ENCODE measurements at regions not wholly inside any gene's neighbourhood (a gene's known extent, or its start where the extent isn't known, plus 50 kb on each side); places are given as distances from the start of the nearest gene placed in this dataset.

DNA sequence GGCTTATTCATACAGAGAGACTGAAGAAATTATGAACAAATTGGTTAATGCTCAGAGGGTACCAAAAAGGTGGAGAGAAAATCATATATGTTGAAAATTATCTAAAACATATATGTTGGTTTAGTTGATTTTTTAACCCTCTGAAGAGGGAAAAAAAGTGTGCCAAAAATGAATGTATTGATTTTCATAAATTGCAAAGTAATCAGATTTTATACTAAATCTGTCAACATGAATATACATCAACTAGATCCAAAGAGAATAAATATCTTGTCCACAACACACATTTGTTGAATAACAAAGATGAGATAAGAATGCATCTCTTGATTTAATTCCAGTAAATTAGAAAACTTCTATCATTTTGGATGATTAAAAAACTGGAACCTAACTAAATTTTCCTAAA is 125.3 kb upstream of the TACR3 start:
- DNase-seq (ENCODE audit: extremely low read depth in 1 of 4, low spot score in 3 of 4) (no peak), ATAC-seq (no peak), FAIRE-seq (no peak)
- Histone ChIP-seq H3K4me1 (replicated peaks in 1 of 2; ENCODE audit: control insufficient read depth in 2 of 2, insufficient read depth in 2 of 2, low read length in 2 of 2) (no peaks in the 10 kb centered on the region), H2AFZ (ENCODE audit: low read depth, low read length) (no peak overlapping the region), H3K4me2 (ENCODE audit: insufficient read depth, low read length) (no peak overlapping the region), H3K9ac (ENCODE audit: insufficient read depth in 1 of 2, low read depth in 2 of 2, low read length in 2 of 2) (no peak overlapping the region), H3K27me3 (ENCODE audit: control insufficient read depth in 2 of 2, insufficient read depth in 2 of 2, low read length in 2 of 2) (no peaks in the 10 kb centered on the region), H3K9me3 (replicated peaks; ENCODE audit: control insufficient read depth, insufficient read depth, low read depth, low read length) (no peaks in the 10 kb centered on the region), H3K27ac (ENCODE audit: extremely low read depth, low read depth, low read length) (no peak overlapping the region), H3K36me3 (ENCODE audit: control insufficient read depth, insufficient read depth, low read length) (no peaks in the 10 kb centered on the region), H3K9me1 (ENCODE audit: control insufficient read depth, insufficient read depth, low read length) (no peaks in the 10 kb centered on the region), H4K20me1 (replicated peaks; ENCODE audit: control insufficient read depth, insufficient read depth, low read length) (no peaks in the 10 kb centered on the region), H3K4me3 (no peak overlapping the region), H3K79me2 (ENCODE audit: control insufficient read depth, insufficient read depth, low read length) (no peaks in the 10 kb centered on the region)
- POLR2A ChIA-PET, result no interaction called here
- TF ChIP-seq ZNF316 (IDR thresholded peaks at IDR 0.05), result peak; percentile 80
- TF ChIP-seq C11orf30 (IDR thresholded peaks at IDR 0.05; ENCODE audit: low read depth), result peak; percentile 46; the same call in 1 of the 2 replicates
- no peak for TF ChIP-seq RBM17 (IDR thresholded peaks at IDR 0.05; ENCODE audit: borderline replicate concordance, low read depth, low read length)
- TF ChIP-seq MAFG (tag; conservative IDR thresholded peaks at IDR 0.05), result peak; percentile 35; the same call in 1 of the 2 replicates
- peak; percentile 26; the same call in 1 of the 2 replicates for TF ChIP-seq MAFF (IDR thresholded peaks at IDR 0.05; ENCODE audit: low read length)
- CTCF ChIA-PET (ENCODE audit: low intra/inter-chr PET ratio), result no interaction called here
- intact Hi-C loops (cut with micrococcal nuclease) (no loop called here), in situ Hi-C loops (cut with MboI) (no loop called here)
- BruUV-seq (replicated peaks), result no TSS peak

DNA sequence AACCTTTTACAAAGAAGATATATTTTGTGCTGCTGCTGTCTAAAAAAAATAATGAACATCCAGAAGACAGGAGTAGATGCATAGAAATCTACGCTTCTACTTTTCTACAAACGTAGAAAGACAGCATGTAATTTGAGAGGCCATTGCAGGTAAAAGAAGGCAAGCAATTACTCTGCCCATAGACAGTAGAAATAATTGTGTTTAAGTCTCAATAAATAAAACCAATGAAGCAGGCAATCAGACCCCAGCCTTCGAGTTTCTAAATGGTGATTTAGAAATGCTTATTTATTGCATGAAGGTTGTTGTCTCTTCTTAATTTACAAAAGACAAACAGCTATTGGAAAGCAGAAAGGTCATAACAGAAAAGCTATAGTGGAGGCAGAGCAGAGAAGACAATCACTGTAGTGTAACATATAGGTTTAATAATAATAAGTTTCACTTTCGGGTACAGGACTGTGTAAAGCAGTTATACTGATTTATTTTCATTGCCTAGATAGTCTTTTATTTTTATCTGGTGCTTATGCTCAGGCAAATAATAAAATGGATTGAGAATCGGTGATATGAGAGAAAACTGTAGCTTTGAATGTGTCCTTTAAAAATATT is 123.0 kb upstream of the TACR3 start:
- Histone ChIP-seq H3K79me2 (ENCODE audit: control insufficient read depth, insufficient read depth, low read length) (no peaks in the 10 kb centered on the region), H3K36me3 (ENCODE audit: control insufficient read depth, insufficient read depth, low read length) (no peaks in the 10 kb centered on the region), H2AFZ (ENCODE audit: low read depth, low read length) (no peak overlapping the region), H3K4me2 (ENCODE audit: insufficient read depth, low read length) (no peak overlapping the region), H3K4me1 (replicated peaks in 1 of 2; ENCODE audit: control insufficient read depth in 2 of 2, insufficient read depth in 2 of 2, low read length in 2 of 2) (no peaks in the 10 kb centered on the region), H3K9me1 (ENCODE audit: control insufficient read depth, insufficient read depth, low read length) (no peaks in the 10 kb centered on the region), H3K4me3 (no peak overlapping the region), H3K9ac (ENCODE audit: insufficient read depth in 1 of 2, low read depth in 2 of 2, low read length in 2 of 2) (no peak overlapping the region), H3K9me3 (replicated peaks; ENCODE audit: control insufficient read depth, insufficient read depth, low read depth, low read length) (no peaks in the 10 kb centered on the region), H3K27ac (ENCODE audit: extremely low read depth, low read depth, low read length) (no peak overlapping the region), H3K27me3 (ENCODE audit: control insufficient read depth in 2 of 2, insufficient read depth in 2 of 2, low read length in 2 of 2) (no peaks in the 10 kb centered on the region), H4K20me1 (replicated peaks; ENCODE audit: control insufficient read depth, insufficient read depth, low read length) (no peaks in the 10 kb centered on the region)
- intact Hi-C loops (cut with micrococcal nuclease), result no loop called here
- ChIA-PET CTCF (ENCODE audit: low intra/inter-chr PET ratio) (no interaction called here), POLR2A (no interaction called here)
- BruUV-seq (replicated peaks), result no TSS peak
- no peak for DNase-seq (ENCODE audit: extremely low read depth in 1 of 4, low spot score in 3 of 4)
- 1% methylated on average over 5 of the region's 5 CpGs for WGBS (ENCODE audit: insufficient coverage, low coverage, missing lambda C conversion rate)
- in situ Hi-C loops (cut with MboI), result no loop called here
- no peak for FAIRE-seq
- no peak for ATAC-seq
- TF ChIP-seq SMAD1 (IDR thresholded peaks at IDR 0.05; ENCODE audit: low read depth, low read length, partially characterized antibody) (no peak), HMG20A (CRISPR knock-in tag; conservative IDR thresholded peaks at IDR 0.05) (no peak)
